ENCODE measurements at regions not wholly inside any gene's neighbourhood (a gene's known extent, or its start where the extent isn't known, plus 50 kb on each side); places are given as distances from the start of the nearest gene placed in this dataset.

DNA sequence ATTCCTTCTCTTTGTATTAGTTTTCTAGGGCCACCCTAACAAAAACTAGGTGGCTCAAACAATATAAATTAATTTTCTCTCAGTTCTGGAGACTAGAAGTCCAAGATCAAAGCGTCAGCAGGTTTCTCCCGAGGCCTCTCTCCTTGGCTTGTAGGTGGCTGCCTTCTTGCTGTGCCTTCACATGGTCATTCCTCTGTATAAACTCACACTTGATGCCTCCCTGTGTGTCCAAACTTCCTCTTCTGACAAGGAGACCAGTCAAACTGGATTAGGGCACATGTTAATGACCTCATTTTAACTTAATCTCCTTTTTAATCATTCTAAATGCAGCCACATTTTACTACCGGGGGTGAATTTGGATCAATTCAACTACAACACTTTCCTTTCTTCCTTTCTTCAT is 691.1 kb downstream of the DIPK2A start:
- Histone ChIP-seq H3K36me3 (no peaks in the 10 kb centered on the region), H3K4me1 (no peaks in the 10 kb centered on the region), H3K27me3 (no peaks in the 10 kb centered on the region), H3K4me3 (no peak overlapping the region), H3K27ac (no peak overlapping the region), H3K9me3 (no peaks in the 10 kb centered on the region)
- no peak for DNase-seq (ENCODE audit: extremely low spot score in 2 of 2)
- TF ChIP-seq, protein P1, sequence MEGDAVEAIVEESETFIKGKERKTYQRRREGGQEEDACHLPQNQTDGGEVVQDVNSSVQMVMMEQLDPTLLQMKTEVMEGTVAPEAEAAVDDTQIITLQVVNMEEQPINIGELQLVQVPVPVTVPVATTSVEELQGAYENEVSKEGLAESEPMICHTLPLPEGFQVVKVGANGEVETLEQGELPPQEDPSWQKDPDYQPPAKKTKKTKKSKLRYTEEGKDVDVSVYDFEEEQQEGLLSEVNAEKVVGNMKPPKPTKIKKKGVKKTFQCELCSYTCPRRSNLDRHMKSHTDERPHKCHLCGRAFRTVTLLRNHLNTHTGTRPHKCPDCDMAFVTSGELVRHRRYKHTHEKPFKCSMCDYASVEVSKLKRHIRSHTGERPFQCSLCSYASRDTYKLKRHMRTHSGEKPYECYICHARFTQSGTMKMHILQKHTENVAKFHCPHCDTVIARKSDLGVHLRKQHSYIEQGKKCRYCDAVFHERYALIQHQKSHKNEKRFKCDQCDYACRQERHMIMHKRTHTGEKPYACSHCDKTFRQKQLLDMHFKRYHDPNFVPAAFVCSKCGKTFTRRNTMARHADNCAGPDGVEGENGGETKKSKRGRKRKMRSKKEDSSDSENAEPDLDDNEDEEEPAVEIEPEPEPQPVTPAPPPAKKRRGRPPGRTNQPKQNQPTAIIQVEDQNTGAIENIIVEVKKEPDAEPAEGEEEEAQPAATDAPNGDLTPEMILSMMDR (IDR thresholded peaks at IDR 0.05): no peak
- TF ChIP-seq POLR2A (IDR thresholded peaks at IDR 0.05) (no peak), POLR2AphosphoS5 (IDR thresholded peaks at IDR 0.05; ENCODE audit: insufficient read depth in 1 of 2, low read depth in 1 of 2) (no peak)
- intact Hi-C loops (cut with DNase I): no loop called here

DNA sequence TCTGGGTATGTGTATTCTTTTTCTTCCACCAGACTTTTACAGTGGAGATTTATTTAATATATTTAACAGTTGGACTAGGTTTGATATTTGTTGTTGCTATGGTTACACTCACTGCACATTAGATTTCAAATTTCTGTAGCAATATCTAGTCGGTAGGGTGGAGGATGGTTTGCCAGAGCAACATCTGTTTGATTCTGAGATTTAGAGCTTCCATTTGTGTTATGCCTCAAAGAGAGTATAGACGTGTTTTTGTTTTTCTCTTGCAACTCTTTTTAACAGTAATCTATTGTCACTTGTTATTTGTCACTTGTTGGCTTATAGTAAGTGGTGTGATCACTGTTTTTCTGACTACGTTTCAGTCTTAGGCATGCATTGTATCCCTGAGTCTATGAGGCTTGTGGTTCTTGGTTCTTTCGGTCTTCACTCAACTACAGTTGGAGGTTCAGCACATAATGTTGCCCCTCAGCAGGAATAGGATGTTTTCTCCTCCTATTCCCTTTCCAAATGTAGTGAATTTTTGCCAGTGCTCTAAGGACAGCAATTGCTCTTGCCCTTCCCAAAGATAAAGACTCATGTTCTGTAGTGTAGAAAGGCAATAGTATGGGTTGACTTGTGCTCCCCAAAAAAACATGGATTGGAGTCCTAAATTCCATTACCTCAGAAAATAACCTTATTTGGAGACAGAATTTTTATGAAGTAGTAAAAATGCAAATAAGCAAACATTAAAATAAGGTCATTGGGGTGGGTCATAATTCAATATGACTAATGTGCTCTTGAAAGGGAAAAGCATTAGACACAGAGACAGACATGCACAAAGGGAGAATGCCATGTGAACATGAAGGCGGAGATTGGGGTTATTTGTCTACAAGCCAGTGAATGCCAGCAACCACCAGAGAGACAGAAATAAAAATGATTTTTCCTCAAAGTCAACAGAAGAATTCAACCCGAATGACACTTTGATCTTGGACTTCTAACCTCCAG is 692.1 kb downstream of the DIPK2A start:
- Histone ChIP-seq H3K36me3 (no peaks in the 10 kb centered on the region), H3K27me3 (no peaks in the 10 kb centered on the region), H3K9me3 (no peaks in the 10 kb centered on the region), H3K27ac (no peak overlapping the region), H3K4me3 (no peak overlapping the region), H3K4me1 (no peaks in the 10 kb centered on the region)
- DNase-seq (ENCODE audit: extremely low spot score in 2 of 2): no peak
- TF ChIP-seq, protein P1 (IDR thresholded peaks at IDR 0.05): no peak
- TF ChIP-seq POLR2AphosphoS5 (IDR thresholded peaks at IDR 0.05; ENCODE audit: insufficient read depth in 1 of 2, low read depth in 1 of 2) (no peak), POLR2A (IDR thresholded peaks at IDR 0.05) (no peak)
- intact Hi-C loops (cut with DNase I): no loop called here

DNA sequence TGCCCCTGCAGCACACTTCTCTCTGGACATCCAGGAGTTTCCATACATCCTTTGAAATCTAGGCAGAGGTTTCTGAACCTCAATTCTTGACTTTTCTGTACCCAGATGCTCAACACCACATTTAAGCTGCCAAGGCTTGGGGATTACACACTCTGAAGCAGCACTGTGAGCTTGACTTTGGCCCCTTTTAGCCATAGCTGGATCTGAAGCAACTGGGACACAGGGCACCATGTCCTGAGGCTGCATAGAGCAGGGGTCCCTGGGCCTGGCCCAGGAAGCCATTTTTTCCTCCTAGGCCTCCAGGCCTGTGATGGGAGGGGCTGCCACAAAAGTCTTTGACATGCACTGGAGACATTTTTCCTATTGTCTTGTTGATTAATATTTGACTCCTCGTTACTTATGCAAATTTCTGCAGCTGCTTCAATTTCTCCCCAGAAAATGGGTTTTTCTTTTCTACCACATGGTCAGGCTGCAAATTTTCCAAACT is 694.0 kb downstream of the DIPK2A start:
- H3K4me3 ChIP-seq: no peak overlapping the region
- TF ChIP-seq, protein P1 (IDR thresholded peaks at IDR 0.05): no peak
- TF ChIP-seq POLR2AphosphoS5 (IDR thresholded peaks at IDR 0.05; ENCODE audit: insufficient read depth in 1 of 2, low read depth in 1 of 2): no peak
- no peak for TF ChIP-seq POLR2A (IDR thresholded peaks at IDR 0.05)
- H3K27ac ChIP-seq: no peak overlapping the region
- H3K36me3 ChIP-seq: no peaks in the 10 kb centered on the region
- no peaks in the 10 kb centered on the region for H3K27me3 ChIP-seq
- no peaks in the 10 kb centered on the region for H3K9me3 ChIP-seq
- DNase-seq (ENCODE audit: extremely low spot score in 2 of 2): no peak
- no peaks in the 10 kb centered on the region for H3K4me1 ChIP-seq
- intact Hi-C loops (cut with DNase I): no loop called here

DNA sequence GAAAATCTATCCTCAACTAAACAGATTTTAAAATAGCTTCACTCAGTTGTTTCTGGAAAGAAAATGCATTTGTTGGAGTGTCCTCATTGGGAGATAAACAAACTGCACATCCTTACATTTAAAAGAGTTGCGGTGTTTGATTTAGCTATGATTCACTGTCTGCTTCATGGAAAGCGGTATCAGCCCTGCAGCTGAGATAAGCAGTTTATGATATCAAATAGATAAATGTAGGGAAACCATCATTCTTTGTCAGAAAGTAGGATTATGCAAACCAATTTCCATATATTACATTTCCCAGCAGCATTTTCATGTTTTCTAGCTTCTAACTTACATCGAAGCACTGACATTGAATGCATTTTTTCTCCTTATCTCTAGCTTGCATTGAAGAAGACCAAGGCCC is 698.9 kb downstream of the DIPK2A start:
- Histone ChIP-seq H3K9me3 (no peaks in the 10 kb centered on the region), H3K27me3 (no peaks in the 10 kb centered on the region), H3K4me3 (no peak overlapping the region), H3K27ac (no peak overlapping the region), H3K36me3 (no peaks in the 10 kb centered on the region), H3K4me1 (no peaks in the 10 kb centered on the region)
- TF ChIP-seq, protein P1 (IDR thresholded peaks at IDR 0.05): no peak
- no peak for TF ChIP-seq POLR2AphosphoS5 (IDR thresholded peaks at IDR 0.05; ENCODE audit: insufficient read depth in 1 of 2, low read depth in 1 of 2)
- no peak for TF ChIP-seq POLR2A (IDR thresholded peaks at IDR 0.05)
- intact Hi-C loops (cut with DNase I): no loop called here
- DNase-seq (ENCODE audit: extremely low spot score in 2 of 2): no peak

DNA sequence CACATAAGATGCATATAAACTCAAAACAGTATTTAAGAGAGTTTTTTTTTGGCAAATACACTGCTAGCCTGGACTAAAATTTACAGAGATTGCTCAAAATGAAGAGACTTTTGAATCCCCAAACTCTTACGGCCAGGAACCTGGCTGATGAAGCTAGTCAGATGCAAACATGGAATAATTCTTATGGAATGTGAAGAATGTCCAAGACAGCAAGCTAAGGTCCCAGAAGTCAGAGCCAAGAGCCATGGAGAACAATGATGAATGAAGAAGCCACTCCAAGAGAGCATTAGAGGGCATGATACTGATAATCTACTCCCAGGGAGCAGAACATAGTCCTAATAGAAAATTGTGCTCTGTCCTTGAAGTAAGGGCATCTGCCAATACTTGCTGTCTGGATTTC is 705.5 kb downstream of the DIPK2A start:
- Histone ChIP-seq H3K27me3 (no peaks in the 10 kb centered on the region), H3K4me3 (no peak overlapping the region), H3K27ac (no peak overlapping the region), H3K9me3 (no peaks in the 10 kb centered on the region), H3K36me3 (no peaks in the 10 kb centered on the region), H3K4me1 (no peaks in the 10 kb centered on the region)
- no peak for DNase-seq (ENCODE audit: extremely low spot score in 2 of 2)
- intact Hi-C loops (cut with DNase I): no loop called here
- TF ChIP-seq, protein P1 (IDR thresholded peaks at IDR 0.05): no peak
- TF ChIP-seq POLR2AphosphoS5 (IDR thresholded peaks at IDR 0.05; ENCODE audit: insufficient read depth in 1 of 2, low read depth in 1 of 2) (no peak), POLR2A (IDR thresholded peaks at IDR 0.05) (no peak)
